GM19455 (cell line): ENCODE measurements at regions not wholly inside any gene's neighbourhood (a gene's known extent, or its start where the extent isn't known, plus 50 kb on each side); places are given as distances from the start of the nearest gene placed in this dataset.

Source experiments
- ATAC-seq: cut with Tn5 transposase; IDR thresholded peaks from one replicate; pipeline ENCODE4 v1.9.1; 2021; ENCODE audit not compliant: unreplicated experiment

DNA sequence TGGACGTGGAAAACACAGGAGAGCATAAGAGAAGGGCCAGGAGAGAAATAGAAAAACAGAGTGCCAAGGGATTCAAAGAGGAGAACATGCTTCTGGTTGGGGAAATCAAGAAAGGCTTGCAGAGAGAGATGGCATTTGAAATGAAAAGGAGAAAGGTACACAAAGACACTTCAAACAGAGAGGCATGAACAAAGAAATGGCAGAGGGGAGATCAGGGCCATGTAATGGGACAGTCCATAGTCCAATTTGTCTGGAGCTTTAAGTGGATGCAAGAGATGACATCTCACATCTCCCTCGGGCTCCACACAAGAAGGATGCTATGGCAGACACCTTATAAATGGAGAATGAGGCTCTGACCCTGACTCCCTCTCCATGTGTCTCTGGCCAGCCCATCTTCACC lies 331.1 kb downstream of the MLLT3 start:
- ATAC-seq = no peak

DNA sequence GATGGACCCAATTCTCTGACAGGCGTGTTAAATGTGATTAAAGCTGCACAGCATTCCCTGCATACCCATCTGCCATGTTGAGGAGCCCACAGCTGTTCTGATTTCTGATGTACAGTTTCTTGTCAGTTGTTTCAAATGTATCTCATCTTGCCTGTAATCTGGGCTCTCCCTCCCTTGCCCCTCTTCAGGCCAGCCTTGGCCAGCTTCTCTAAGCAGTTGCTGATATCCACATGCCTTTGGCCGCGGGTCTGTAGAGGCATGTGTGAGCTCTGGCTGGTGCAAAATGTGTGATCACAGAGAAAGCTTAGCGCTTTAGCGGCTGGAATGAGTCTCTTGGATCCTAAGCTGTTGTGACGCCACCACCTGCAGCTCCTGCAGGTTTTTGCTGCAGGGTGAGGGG lies 332.0 kb downstream of the MLLT3 start:
- no peak for ATAC-seq

DNA sequence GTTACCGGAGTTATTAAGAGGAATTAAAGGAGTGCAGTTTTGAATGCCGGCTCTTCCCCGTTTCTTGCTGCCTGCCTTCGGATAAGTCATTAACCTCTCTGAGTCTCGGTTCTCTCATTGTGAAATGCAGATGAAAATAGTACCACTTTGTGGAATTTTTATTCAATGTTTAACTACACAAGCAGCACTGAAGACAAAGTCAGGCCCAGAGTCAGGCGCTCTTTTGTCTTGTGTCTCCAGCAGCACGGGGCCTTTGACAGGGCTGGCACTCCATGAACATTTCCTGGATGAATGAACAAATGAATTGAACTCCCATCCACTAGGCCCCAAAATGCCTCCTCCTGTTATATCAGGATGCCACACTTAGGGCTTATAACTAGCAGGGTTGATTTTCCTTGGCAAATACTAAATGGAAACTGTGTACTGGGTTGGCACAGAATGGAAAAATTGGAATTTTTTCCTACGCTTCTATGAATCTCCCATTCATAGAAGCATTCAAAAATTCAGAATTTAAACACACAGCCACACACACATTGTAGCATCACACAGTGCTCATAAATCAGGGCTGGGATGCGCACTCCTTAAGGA lies 332.8 kb downstream of the MLLT3 start:
- no peak for ATAC-seq

DNA sequence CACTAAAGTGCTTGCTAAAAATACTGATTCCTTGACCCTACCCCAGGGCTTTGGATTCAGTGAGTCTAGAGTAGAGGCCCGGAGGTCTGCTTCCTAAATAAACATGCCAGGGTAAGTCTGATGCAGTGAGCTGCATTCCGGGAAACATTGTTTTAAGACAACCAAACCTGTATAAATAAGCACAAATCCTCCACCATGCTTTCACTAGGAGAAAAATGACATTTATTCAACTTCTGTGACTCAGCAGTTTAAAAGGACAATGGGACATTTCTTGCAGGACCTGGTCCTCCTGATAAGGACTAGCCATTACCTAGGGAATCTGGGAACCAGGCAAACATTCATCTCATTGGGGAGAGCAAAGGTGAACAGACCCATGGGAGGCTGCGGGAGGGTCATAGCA lies 335.3 kb downstream of the MLLT3 start:
- no peak for ATAC-seq

DNA sequence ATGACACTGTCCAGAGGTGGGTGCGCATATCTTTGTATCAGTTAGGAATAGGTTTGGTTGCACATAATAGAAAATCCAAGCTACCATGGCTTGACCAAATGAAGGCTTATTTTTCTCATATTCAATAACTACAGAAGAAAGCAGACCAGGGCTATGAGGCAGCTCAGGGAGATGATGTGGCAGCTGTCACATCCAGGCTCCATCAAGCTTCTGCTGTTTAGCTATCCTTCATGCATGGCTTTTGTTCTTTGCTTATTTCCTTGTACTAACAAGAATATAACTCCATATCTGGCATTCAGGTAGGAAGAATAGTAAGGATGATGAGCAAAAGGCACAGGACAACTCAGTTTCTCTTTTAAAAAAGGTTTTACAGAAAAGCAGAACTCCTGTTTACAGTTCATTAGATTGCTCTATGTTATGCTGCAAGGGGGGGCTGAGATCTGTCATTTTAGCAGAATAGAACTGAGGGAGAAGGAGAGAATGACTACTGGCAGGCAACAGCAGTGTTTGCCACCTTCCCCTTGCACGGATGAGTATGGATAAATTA lies 336.1 kb downstream of the MLLT3 start:
- ATAC-seq = no peak

DNA sequence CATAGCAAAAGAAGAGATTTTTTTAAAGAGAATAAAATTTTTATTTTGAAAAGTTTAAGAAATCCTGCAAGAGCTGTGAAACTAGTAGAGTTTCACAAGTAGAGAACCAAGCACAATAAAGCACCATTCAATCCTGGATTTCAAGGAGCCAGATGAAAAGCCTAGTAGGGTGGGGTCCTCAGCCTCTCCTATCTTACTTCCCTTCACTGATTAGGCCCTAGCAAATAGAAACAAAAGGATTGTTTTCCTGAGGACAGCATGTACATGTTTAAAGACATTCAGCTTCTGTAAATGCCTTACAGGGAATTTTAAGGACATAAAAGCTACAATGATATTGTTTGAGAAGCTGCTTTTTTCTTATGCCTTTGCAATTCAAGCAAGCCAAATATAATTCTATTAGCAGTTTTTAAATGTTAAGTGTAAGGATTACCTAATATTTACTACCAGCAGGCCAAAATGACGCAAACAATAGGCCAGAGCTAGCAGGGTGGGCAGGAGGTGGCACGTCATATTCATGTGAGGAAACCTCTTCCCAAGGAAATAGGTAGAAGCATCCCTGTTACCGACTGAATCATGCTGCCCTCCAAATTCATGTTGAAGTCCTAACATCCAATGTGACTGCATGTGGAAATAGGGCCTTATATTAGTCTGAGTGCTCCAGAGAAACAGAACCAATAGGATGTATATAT lies 337.6 kb downstream of the MLLT3 start:
- ATAC-seq = no peak

DNA sequence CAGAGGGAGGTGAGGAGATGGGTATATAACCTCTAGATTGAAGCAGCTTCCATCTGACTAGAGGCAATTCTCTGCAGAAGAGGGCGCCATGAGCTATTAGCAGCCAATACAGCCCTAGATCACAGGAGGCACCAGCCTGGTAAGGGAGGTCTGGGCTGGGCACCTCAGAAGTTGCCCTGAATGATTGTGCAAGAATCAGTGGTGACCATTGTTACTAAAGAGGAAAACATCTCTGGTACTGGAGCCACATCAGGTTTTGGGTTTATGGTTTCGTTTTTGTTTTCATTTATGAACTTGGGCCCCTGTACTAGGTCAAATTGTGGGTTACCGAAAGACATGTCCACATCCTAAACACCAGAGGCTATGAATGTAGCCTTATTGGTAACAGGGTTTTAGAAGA lies 342.0 kb downstream of the MLLT3 start:
- ATAC-seq = no peak

DNA sequence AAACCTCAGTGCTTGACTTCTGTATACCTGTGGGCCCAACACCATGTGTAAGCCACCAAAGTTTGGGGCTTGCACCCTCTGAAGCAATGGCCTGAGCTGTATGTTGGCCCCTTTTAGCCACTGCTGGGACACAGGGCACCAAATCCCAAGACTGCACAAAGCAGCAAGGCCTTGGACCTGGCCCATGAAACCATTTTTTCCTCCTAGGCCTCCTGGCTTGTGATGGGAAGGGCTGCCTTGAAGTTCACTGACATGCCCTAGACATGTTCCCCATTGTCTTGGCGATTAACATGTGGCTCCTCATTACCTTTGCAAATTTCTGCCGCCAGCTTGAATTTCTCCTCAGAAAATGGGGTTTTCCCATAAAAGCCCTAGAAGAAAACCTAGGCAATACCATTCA lies 345.5 kb downstream of the MLLT3 start:
- ATAC-seq = no peak

DNA sequence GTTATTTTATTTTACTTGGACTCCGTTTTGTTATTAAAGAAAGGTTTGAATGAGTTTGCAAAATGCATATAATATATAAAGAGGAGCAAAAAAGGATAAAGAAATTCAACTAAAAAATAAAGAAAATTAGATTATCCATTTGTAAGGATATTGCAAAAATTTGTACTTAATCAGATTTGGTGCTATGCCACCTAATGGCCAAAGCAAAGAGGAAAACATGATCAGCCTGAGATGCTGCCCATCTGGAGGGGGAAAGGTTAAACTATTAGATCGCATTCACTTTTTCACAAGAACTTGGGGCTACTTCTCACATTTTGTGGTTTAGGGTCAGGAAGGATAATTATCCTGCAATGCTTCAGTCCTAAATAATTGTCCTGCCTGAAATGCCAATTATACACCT lies 350.6 kb downstream of the MLLT3 start:
- no peak for ATAC-seq

DNA sequence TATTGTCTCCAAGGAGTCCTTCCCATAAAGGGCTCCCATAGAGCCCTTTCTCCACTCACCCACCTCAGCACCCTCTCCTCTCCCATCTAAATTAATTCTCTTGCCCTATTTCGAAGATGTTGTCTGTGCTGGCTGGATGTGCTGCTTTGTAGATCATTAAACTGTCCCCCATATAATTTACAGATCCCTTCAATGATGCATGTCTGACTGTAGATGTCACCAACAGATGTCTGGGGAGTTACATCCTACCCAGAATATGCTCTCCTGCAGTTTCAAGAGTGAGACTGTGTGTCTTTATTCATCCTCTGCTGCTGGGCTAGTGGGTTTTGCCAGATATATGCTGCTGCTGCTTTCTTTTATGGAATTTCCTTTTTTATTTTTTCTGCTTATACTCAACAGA lies 351.2 kb downstream of the MLLT3 start:
- no peak for ATAC-seq

DNA sequence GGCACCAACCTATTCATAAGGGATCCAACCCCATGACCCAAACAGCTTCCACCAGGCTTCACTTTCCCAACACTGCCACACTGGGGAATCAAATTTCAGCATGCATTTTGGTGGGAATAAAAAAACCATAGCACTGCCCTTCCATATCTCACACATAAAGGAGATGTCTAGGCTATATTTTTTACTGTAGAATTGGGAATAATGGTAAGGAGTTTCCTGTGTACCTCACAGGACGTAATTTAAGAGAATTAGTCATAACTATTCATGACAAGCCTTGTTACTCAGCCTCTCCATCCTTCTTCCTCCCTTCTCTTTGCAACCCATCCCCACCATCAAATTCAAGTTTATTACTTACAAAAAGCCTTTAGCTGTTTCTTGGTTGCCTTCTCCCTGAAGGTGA lies 352.1 kb downstream of the MLLT3 start:
- no peak for ATAC-seq

DNA sequence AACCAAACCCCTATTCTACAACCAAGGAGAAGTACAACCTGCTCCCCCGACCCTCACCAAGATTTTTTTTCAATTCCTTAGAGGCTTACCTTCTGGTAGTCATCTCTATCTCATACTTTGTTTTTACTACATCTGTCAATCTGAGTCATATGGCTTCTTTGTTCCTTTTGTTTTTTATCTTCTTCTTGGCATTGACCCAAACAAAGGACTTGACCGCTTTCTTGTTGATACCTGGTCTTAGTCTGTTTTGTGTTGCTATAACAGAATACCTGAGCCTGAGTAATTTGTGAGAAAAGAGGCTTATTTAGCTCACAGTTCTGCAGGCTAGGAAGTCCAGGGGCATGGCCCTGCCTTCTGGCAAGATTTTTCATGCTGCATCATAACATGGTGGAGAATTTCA lies 352.7 kb downstream of the MLLT3 start:
- no peak for ATAC-seq

DNA sequence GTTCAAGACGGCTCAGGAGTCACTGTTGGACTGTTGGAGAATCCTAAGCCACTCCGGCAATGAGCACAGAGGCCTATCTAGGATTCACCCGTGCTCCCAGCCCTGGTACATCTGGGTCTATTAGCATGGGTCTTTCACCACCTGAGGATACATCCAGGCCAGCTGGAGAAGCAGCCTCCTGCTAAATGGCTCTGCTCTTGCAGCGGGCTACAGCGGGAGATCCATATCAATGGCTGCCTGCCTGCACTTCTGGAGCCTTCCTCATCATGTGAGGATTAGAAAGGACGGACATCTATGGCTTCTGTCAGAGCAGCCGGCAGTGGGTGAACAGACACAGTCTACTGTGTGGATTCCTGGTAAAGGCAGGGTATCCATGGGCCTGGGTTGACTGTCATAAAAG lies 357.4 kb downstream of the MLLT3 start:
- no peak for ATAC-seq

DNA sequence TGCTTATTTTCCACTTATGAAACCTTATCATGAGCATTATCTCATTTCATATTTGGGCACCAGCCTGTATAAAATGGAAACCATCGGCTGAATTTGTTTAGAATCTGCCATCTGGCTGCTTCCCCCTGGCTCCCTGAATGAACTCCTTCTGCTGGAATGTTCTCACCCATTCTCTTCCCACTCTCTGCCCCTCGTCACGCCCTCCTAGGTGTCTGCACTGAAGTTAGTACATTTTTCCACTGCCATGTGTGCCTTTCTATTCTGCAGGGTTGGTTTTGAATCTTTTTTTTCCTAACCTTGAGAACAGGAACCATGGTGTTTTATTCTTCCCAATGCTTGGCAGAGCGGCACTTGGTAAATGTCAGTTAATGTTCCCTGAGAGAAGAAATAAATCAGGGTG lies 359.7 kb downstream of the MLLT3 start:
- ATAC-seq = no peak

DNA sequence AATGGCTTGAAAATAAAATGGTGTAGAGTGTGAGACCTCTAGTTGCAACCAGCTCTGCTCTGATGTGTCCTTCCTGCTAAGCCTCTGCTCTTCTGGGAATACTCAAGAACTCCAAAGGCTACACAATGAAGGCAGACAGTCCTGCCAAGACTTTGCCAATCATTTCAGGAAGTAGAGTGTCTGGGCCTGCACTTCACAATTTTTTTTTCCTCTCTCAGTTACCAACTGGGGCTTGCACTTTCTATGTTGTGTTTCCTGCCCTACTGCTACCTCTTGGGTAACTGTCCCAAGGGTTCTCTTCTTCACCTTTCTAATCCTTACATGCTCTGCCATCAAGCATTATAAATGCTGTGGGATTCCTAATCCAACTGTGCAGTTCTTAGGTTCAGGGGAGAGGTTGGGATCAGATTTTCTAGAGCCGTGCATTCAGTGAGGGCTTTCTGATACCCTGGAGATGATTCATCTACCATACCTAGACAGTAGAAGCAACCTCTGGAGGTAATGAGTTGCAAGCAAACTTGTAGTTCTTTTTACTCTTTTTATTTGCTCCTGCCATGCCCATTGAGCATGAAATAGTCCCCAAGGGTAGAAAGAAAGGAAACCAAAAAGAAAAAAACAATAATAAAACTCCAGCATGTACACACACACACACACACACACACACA lies 365.9 kb downstream of the MLLT3 start:
- no peak for ATAC-seq

DNA sequence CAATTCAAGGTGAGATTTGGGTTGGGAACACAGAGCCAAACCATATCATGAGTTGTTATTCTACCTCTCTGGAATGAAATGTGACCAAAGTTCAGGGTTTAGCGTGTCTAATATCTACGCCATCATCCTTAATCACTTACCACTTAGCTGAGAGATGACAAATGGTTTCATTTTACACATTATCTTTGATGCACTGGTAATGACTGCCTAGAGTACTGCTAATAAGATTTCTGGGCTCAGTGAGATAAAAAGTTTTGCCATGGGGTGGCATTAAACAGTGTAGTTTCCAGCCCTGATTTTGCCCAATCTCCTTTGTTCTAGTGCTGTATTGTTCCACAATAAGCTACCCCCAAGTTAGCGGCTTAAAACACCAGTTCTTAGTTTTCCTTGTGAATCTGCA lies 367.2 kb downstream of the MLLT3 start:
- ATAC-seq = no peak

DNA sequence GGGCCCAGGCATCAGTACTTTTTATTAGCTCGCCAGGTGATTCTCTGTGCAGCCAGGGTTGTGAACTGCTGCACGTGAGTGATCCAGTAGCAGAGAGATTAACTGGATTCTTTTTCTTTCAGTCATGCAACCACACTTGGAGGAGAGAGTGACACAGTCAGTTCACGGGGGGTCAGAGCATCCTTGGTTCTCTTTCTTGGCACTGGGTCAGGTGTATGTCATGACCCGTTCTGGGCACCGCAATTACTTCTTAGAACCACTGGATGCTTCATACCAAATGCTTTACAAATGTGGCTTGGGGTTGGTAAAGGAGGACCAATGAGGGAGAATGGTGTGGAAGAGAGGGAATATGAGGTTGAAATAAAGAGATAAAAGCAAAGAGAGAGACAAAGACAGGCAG lies 368.7 kb downstream of the MLLT3 start:
- ATAC-seq = no peak

DNA sequence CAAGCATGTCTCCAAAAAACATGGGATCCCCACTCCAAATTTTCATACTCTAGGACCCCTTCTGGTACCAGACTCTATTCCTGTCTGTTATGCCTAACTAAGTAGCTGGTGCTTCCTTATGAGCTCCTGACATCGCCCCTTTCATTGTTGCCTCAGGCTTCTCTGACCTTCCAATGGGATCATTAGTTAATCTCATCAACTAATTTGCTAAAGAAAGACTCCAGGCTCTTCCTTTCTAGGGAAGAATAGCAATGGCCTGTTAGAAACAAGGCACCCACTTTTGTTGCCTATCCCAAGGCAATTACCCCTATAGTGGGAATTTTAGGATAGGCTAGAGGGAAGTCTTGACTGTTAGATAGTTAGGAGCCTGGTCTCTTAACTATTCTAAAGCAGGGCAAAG lies 369.5 kb downstream of the MLLT3 start:
- no peak for ATAC-seq

DNA sequence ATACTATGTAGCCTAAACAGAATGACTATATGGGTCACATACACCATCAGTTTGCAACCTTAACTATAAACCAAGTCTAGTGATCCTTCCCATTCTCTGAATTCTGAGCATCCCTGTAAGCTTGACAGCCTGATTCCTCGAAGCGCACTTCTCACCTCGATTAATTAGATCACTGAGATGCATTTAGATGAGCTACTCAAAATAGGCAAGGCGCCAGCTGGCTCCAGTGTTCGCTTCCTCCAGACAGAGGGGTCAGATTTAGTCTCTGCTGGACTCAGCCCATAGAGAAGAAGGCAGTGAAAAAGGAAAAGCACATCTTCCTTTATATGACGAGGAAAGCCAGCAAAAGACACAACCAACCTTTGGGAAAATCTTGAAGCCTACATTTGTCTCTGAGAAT lies 371.5 kb downstream of the MLLT3 start:
- no peak for ATAC-seq

DNA sequence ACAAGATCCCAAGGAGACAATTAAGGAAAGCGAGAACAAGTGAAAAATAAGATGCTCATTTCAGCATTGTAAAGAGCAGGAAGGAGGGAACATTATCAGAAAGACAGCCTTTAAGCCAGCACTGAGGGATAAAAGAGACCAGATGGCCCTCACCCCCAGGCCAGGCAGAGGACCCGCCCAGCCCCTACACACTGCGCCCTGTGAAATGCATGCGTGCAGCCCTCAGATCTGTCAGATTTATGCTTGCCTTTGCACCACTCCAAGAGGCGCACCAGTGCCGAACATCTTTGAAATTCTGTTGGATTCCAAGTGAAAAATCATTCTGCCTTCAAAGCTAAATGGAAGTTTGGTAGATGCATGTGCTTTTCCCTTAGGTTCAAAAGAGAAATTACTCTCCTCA lies 378.0 kb downstream of the MLLT3 start:
- ATAC-seq = no peak

DNA sequence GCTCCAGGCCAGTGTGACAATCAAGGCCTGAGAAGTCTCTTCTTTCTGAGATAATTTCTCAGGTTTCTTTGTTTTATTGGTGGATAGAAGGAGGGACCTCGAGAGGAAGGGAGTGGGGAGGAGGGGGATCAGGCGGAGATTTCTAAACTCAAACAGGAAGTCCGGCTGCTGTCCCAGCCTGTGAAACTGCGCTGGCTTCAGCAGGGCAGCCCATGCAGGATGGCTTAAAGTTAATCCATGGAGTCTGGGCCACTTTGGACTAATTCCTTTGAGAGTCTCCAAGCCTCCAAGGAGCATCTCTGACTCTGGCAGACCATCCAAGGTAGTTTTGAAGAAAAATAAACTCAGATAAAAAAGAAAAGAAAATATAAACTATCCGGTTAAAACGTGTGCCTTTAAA lies 378.5 kb downstream of the MLLT3 start:
- no peak for ATAC-seq

DNA sequence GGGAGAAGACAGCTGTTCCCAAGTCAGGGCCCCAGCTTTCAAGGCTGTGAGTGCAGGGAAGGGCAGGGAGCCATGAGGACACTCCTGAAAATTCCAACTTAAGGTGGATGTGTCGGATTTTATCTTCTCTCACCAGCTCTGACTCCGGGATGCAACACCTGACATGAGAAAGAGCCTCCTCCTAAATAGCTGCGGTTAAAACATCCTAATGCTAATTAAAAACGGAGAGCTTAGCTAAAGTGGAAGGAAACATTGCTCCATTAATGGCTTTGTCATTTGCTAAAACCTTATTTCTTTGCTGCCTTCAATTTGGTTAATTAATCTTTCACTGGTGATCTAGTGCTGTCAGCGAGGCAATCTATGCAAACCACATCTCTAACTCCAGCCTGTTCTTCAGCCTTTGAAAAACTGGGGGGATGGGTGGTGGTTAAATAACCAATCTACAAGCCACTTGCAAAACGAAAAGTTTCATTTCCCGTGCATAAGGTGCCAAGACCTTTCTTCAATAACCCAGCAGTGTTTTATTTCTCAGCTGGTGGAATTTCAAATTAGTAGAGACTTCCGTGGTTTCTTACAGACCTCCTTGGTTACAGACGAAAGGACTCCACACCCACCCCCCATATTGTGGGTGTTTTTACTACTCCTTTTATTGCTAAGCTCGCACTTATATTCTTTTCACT lies 379.6 kb downstream of the MLLT3 start:
- ATAC-seq = peak; percentile 87
